RWPE1 (cell line): ENCODE measurements at regions not wholly inside any gene's neighbourhood (a gene's known extent, or its start where the extent isn't known, plus 50 kb on each side); places are given as distances from the start of the nearest gene placed in this dataset.

Experiments used
- CTCF ChIA-PET: fragments of 350-600 bp; sonication (Branson Sonifier 250); formaldehyde crosslinking; extraction: SDS; loops from one replicate; lab custom pipeline; 2021; lab: Yijun Ruan, JAX
- POLR2A ChIA-PET: fragments of 400-600 bp; formaldehyde crosslinking; extraction: SDS; loops from one replicate; lab custom pipeline; 2020; ENCODE audit warnings: antibody characterized with exemption; ENCODE audit not compliant: low non-redundant PET; lab: Yijun Ruan, JAX
- DNase-seq: peaks from one replicate; pipeline ENCODE4 v3.0.0; 2012; ENCODE audit warnings: low spot score
- H3K27ac ChIP-seq: fragments of 450-650 bp; 2 replicates; pipeline ENCODE4 v1.5.1; 2017
- TF ChIP-seq, protein P1 (sequence below): fragments of 450-650 bp; conservative IDR thresholded peaks from 2 replicates; pipeline ENCODE4 v1.5.1; 2017; ENCODE audit warnings: low read depth, mild to moderate bottlenecking

DNA sequence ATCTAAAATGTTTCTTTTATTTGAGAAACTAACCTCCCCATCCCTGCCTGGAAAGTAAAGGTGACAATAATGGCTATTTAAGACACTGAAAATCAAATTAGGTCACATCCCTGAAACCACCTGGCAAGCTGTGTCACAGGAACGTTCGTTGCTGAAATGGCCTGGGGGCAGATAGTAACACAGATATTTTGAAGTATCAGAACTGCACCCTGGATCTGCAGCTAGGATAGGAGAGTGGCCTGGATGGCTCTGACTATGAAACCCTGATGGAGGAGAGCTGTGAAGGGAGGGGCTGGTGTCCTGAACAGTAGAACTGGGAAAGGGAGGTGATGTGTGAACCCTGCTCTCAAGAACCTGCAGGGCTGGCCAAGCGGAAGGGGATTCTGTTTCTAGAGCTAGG, 648.3 kb upstream of the CFAP20DC start:
- CTCF ChIA-PET = no interaction called here
- POLR2A ChIA-PET = no interaction called here

DNA sequence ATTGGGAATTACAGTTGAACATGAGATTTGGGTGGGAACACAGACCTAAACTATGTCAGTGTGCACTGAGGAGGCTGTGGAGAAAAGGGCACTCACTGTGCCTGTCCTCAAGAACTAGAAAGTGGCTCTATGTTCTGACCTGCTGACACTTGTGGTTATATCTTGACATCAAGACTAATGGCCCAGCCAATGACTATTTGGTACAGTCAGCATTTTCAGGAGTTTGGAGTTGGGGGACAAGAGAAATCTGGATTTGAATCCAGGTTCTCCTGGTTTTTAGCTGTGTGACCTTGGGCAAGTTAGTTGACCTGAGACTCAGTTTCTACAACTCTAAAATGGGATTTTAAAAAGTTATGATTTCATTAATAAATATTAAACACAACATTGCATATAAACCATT, 647.0 kb upstream of the CFAP20DC start:
- ChIA-PET POLR2A (no interaction called here), CTCF (no interaction called here)
- TF ChIP-seq, protein P1, sequence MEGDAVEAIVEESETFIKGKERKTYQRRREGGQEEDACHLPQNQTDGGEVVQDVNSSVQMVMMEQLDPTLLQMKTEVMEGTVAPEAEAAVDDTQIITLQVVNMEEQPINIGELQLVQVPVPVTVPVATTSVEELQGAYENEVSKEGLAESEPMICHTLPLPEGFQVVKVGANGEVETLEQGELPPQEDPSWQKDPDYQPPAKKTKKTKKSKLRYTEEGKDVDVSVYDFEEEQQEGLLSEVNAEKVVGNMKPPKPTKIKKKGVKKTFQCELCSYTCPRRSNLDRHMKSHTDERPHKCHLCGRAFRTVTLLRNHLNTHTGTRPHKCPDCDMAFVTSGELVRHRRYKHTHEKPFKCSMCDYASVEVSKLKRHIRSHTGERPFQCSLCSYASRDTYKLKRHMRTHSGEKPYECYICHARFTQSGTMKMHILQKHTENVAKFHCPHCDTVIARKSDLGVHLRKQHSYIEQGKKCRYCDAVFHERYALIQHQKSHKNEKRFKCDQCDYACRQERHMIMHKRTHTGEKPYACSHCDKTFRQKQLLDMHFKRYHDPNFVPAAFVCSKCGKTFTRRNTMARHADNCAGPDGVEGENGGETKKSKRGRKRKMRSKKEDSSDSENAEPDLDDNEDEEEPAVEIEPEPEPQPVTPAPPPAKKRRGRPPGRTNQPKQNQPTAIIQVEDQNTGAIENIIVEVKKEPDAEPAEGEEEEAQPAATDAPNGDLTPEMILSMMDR = no peak
- DNase-seq = no peak
- no peak overlapping the region for H3K27ac ChIP-seq

More for the DNA sequence above, 648.3 kb upstream of the CFAP20DC start:
- TF ChIP-seq, protein P1 = no peak
- DNase-seq = no peak
- no peak overlapping the region for H3K27ac ChIP-seq

DNA sequence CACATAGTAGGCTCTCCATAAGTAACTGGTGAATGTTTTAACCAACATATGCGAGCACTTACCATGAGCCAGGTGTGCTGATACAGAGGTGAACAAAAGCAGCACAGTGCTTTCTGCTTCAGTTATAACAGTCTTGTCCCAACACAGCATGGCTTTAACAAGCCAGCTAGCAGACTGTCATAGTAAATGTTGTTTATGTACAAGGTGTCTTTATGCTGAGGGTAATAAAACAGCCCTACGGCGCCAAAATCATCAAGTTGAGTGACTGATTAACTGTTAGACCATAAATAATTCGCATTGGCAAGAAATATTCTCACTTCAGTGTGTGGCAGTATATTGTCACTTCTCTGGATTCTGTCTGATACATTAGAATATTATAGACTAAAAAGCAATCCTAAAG, 646.0 kb upstream of the CFAP20DC start:
- H3K27ac ChIP-seq = no peak overlapping the region
- DNase-seq = no peak
- POLR2A ChIA-PET = no interaction called here
- TF ChIP-seq, protein P1 = no peak
- CTCF ChIA-PET = interaction anchor here (0.6 kb wide), 1 partner anchor 114 kb away, joined by 3 read pairs; no protein-coding TSS in a partner anchor

DNA sequence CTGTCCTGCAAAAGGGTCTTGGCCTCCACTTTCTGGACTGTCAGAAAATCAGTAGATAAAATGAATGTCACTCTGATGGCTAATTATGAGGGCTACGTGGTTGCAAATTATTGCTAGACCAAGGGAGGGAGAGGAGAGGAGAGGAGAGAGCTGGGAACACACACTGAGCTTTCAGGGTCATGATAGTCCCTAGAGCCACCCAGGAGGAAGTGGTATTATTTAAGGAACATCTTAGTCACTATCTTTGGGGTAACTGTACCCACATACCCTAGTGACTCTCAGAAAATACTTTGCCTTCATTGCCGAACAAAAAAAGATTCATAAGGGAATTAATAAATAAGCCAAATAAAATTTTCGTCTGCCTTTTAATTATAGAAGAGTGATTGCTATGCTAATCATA, 642.3 kb upstream of the CFAP20DC start:
- no peak for DNase-seq
- TF ChIP-seq, protein P1 = no peak
- POLR2A ChIA-PET = no interaction called here
- no peak overlapping the region for H3K27ac ChIP-seq
- CTCF ChIA-PET = no interaction called here

DNA sequence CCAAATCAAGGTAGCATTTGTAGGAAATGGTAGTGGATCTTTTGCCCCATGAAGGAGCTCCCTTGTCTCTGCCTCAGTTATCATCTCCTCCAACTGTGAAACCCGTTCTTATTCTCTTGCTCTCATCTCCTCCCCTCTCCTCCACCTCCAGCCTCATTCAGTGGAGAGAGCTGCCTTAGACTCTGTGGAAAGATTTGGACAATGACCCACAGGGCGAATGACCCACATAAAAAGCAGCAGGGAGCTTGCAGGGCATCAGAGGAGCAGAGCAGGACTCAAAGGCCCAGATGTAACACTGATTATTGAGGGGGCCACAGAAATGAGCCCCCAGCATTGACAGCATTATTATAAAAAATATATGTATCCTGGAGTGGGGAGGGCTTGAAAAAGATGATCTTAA, 641.1 kb upstream of the CFAP20DC start:
- ChIA-PET POLR2A (no interaction called here), CTCF (interaction anchor here (0.7 kb wide), 1 partner anchor 9 kb away, joined by 3 read pairs; no protein-coding TSS in a partner anchor)
- TF ChIP-seq, protein P1 = no peak
- no peak overlapping the region for H3K27ac ChIP-seq
- no peak for DNase-seq

DNA sequence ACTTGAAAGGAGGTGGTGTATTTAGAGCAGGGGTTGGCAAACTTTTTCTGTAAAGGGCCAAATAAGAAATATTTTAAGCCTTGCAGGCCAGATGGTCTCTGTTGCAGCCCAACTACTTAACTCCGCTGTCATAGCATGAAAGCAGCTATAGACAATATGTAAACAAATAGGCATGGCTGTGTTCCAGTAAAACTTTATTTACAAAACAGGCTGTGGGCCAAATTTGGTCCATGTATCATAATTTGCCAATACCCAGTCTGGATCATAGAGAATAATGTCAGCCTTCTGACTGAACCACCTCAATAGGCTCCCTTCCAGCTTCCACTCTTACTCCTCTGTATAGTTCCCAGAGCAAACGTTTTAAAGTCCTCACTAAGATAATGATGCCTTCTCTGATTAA, 638.8 kb upstream of the CFAP20DC start:
- H3K27ac ChIP-seq = no peak overlapping the region
- no peak for DNase-seq
- CTCF ChIA-PET = no interaction called here
- POLR2A ChIA-PET = no interaction called here
- TF ChIP-seq, protein P1 = no peak
